Endothelial cell (in vitro differentiated cells): ENCODE measurements at regions not wholly inside any gene's neighbourhood (a gene's known extent, or its start where the extent isn't known, plus 50 kb on each side); places are given as distances from the start of the nearest gene placed in this dataset.

Experiments used
- DNase-seq: peaks from one replicate; pipeline ENCODE4 v3.0.0; 2021; ENCODE audit warnings: low spot score
- H3K27ac Mint-ChIP-seq: one replicate; pipeline ENCODE4 v1.8.0; 2021; ENCODE audit warnings: mixed read lengths, inconsistent platforms; ENCODE audit not compliant: unreplicated experiment
- H3K27me3 Mint-ChIP-seq: one replicate; pipeline ENCODE4 v1.8.0; 2021; ENCODE audit warnings: mild to moderate bottlenecking, moderate library complexity, mixed read lengths, inconsistent platforms; ENCODE audit not compliant: unreplicated experiment
- H3K36me3 Mint-ChIP-seq: one replicate; pipeline ENCODE4 v1.8.0; 2021; ENCODE audit warnings: mild to moderate bottlenecking, low read depth, mixed read lengths, inconsistent platforms; ENCODE audit not compliant: unreplicated experiment
- H3K4me1 Mint-ChIP-seq: one replicate; pipeline ENCODE4 v1.8.0; 2021; ENCODE audit warnings: mild to moderate bottlenecking, mixed read lengths, inconsistent platforms; ENCODE audit not compliant: unreplicated experiment
- H3K4me3 Mint-ChIP-seq: one replicate; pipeline ENCODE4 v1.8.0; 2021; ENCODE audit warnings: mild to moderate bottlenecking, mixed read lengths, inconsistent platforms; ENCODE audit not compliant: unreplicated experiment
- H3K9me3 Mint-ChIP-seq: one replicate; pipeline ENCODE4 v1.8.0; 2021; ENCODE audit warnings: mixed read lengths, inconsistent platforms; ENCODE audit not compliant: unreplicated experiment
- TF ChIP-seq, protein P1 (sequence below): fragments of 200-600 bp; sonication (generic); IDR thresholded peaks from one replicate; pipeline ENCODE4 v1.5.0; 2021; ENCODE audit warnings: antibody characterized with exemption; ENCODE audit not compliant: unreplicated experiment

DNA sequence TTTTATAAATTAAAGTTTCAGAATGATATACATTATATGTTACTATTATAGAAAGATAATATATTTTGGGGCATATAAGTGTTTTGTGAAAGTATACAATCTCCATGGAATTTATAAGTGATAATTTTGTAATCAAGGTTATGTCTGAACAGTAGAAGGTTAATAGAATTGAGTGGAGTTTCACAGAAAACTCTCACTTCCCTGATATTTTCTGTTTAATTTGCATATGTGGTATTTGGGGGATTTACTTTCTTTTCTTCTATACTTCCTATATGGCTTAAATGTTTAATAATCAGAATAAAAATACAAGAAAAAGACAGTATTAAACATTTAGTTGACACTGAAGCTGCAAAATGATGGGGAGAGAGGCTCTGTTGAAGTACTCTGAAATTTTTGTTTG lies 848.5 kb downstream of the DACH1 start:
- Mint-ChIP-seq H3K9me3 (no peaks in the 10 kb centered on the region), H3K27ac (no peak overlapping the region), H3K4me3 (no peak overlapping the region), H3K4me1 (peaks cover 17% of the 10 kb centered on the region), H3K27me3 (no peaks in the 10 kb centered on the region), H3K36me3 (no peaks in the 10 kb centered on the region)
- TF ChIP-seq, protein P1, sequence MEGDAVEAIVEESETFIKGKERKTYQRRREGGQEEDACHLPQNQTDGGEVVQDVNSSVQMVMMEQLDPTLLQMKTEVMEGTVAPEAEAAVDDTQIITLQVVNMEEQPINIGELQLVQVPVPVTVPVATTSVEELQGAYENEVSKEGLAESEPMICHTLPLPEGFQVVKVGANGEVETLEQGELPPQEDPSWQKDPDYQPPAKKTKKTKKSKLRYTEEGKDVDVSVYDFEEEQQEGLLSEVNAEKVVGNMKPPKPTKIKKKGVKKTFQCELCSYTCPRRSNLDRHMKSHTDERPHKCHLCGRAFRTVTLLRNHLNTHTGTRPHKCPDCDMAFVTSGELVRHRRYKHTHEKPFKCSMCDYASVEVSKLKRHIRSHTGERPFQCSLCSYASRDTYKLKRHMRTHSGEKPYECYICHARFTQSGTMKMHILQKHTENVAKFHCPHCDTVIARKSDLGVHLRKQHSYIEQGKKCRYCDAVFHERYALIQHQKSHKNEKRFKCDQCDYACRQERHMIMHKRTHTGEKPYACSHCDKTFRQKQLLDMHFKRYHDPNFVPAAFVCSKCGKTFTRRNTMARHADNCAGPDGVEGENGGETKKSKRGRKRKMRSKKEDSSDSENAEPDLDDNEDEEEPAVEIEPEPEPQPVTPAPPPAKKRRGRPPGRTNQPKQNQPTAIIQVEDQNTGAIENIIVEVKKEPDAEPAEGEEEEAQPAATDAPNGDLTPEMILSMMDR = no peak
- no peak for DNase-seq

DNA sequence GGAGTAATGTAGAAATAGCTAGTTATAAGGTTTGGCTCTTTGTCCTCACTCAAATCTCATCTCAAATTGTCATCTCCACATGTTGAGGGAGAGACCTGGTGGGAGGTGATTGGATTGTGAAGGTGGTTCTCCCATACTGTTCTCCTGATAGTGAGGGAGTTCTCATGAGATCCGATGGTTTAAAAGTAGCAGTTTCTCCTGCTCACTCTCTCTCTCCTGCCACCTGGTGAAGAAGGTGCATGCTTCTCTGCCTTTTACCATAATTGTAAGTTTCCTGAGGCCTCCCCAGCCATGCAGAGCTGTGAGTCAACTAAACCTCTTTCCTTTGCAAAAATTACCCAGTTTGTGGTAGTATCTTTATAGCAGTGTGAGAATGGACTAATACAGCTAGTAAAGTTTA lies 849.4 kb downstream of the DACH1 start:
- H3K36me3 Mint-ChIP-seq = no peaks in the 10 kb centered on the region
- peaks cover 17% of the 10 kb centered on the region for H3K4me1 Mint-ChIP-seq
- no peak overlapping the region for H3K27ac Mint-ChIP-seq
- H3K4me3 Mint-ChIP-seq = no peak overlapping the region
- TF ChIP-seq, protein P1 = no peak
- H3K27me3 Mint-ChIP-seq = no peaks in the 10 kb centered on the region
- H3K9me3 Mint-ChIP-seq = no peaks in the 10 kb centered on the region
- no peak for DNase-seq

DNA sequence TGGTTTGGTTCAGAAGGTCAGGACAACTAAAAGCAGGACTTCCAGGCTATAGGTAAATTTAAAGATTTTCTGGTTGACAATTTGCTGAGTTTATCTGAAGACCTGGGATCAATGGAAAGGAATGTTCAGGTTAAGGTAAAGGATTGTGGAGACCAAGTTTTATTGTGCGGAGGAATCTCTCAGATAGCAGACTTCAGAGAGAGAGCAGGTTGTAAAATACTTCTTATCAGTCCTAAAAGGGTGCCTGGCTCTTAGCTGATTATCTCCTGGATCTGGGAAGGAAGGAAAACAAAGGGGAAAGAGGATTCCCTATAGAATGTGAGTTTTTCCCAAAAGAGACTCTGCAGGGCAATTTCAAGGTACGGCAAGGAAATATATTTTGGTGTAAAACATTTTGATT lies 851.5 kb downstream of the DACH1 start:
- Mint-ChIP-seq H3K27ac (no peak overlapping the region), H3K4me1 (peaks cover 17% of the 10 kb centered on the region), H3K4me3 (no peak overlapping the region), H3K36me3 (no peaks in the 10 kb centered on the region), H3K27me3 (no peaks in the 10 kb centered on the region), H3K9me3 (no peaks in the 10 kb centered on the region)
- no peak for DNase-seq
- TF ChIP-seq, protein P1 = no peak

DNA sequence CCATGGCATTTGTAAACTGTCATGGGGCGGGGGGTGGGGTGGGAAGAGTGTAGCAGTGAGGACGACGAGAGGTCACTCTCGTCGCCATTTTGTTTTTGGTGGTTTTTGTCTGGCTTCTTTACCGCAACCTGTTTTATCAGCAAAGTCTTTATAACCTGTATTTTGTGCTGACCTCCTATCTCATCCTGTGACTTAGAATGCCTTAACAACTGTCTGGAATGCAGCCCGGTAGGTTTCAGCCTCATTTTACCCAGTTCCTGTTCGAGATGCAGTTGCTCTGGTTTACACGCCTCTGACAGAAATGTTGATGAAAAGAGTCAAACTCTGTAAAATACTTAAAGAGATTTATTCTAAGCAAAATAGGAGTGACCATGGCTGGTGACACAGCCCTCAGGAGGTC lies 852.0 kb downstream of the DACH1 start:
- Mint-ChIP-seq H3K36me3 (no peaks in the 10 kb centered on the region), H3K27me3 (no peaks in the 10 kb centered on the region), H3K4me3 (no peak overlapping the region), H3K4me1 (peaks cover 17% of the 10 kb centered on the region), H3K9me3 (no peaks in the 10 kb centered on the region), H3K27ac (no peak overlapping the region)
- TF ChIP-seq, protein P1 = no peak
- no peak for DNase-seq

DNA sequence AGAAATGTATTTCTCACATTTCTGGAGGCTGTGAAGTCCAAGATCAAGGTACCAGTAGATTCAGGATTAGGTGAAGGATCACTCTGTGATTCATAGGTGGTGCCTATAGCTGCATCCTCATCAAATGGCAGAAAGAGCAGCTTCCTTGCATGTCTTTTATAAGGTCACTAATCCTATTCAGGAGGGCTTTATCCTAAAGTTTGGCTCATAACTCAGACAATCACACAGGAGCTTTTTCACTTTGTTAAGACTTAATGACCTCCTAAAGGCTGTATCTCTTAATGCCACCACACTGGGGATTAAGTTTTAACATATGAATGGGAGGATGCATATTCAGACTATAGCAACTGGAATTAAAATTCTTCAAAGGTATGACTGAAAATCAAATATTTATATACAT lies 861.1 kb downstream of the DACH1 start:
- no peaks in the 10 kb centered on the region for H3K9me3 Mint-ChIP-seq
- no peaks in the 10 kb centered on the region for H3K27me3 Mint-ChIP-seq
- no peak overlapping the region for H3K4me3 Mint-ChIP-seq
- no peak overlapping the region for H3K27ac Mint-ChIP-seq
- no peaks in the 10 kb centered on the region for H3K36me3 Mint-ChIP-seq
- TF ChIP-seq, protein P1 = no peak
- no peaks in the 10 kb centered on the region for H3K4me1 Mint-ChIP-seq
- DNase-seq = no peak
